Inferior parietal cortex (tissue), 1 donor: ENCODE measurements at regions not wholly inside any gene's neighbourhood (a gene's known extent, or its start where the extent isn't known, plus 50 kb on each side); places are given as distances from the start of the nearest gene placed in this dataset.
A peak's percentile ranks its signal among the peaks of the same experiment; 100 is the strongest.

Source experiments
- DNase-seq: peaks from one replicate; pipeline ENCODE4 v3.0.0-alpha.2; 2016; ENCODE audit errors: extremely low spot score

- no peak for DNase-seq
Measured at GRCh38 chr15:39124155-39124552, 456.7 kb upstream of the THBS1 start.

- DNase-seq = peak; percentile 5
Measured at GRCh38 chr15:39124553-39125171, 456.2 kb upstream of the THBS1 start.

GRCh38 chr15:39125226-39125625 is 455.7 kb upstream of the THBS1 start:
- DNase-seq = no peak

GRCh38 chr15:39125904-39126303 is 455.0 kb upstream of the THBS1 start:
- DNase-seq = peak; percentile 25

- DNase-seq = no peak
Measured at GRCh38 chr15:39127151-39127790, 453.6 kb upstream of the THBS1 start.

GRCh38 chr15:39127925-39128617 is 452.8 kb upstream of the THBS1 start:
- DNase-seq = no peak

GRCh38 chr15:39128746-39129145 is 452.1 kb upstream of the THBS1 start:
- DNase-seq = no peak

- no peak for DNase-seq
Measured at GRCh38 chr15:39130556-39131379, 450.1 kb upstream of the THBS1 start.

- DNase-seq = no peak
Measured at GRCh38 chr15:39131609-39132008, 449.3 kb upstream of the THBS1 start.

- no peak for DNase-seq
Measured at GRCh38 chr15:39132070-39132469, 448.8 kb upstream of the THBS1 start.

- no peak for DNase-seq
Measured at GRCh38 chr15:39132954-39133600, 447.8 kb upstream of the THBS1 start.

GRCh38 chr15:39134282-39134681 is 446.6 kb upstream of the THBS1 start:
- no peak for DNase-seq

- DNase-seq = no peak
Measured at GRCh38 chr15:39135989-39136388, 444.9 kb upstream of the THBS1 start.

GRCh38 chr15:39139431-39140059 is 441.3 kb upstream of the THBS1 start:
- no peak for DNase-seq

- no peak for DNase-seq
Measured at GRCh38 chr15:39140060-39140604, 440.7 kb upstream of the THBS1 start.

- no peak for DNase-seq
Measured at GRCh38 chr15:39142500-39142899, 438.4 kb upstream of the THBS1 start.

GRCh38 chr15:39143479-39143878 is 437.4 kb upstream of the THBS1 start:
- no peak for DNase-seq

GRCh38 chr15:39144051-39144450 is 436.8 kb upstream of the THBS1 start:
- DNase-seq = no peak

GRCh38 chr15:39144613-39145499 is 436.0 kb upstream of the THBS1 start:
- no peak for DNase-seq
